Naive B cell (primary cell): ENCODE measurements at regions not wholly inside any gene's neighbourhood (a gene's known extent, or its start where the extent isn't known, plus 50 kb on each side); places are given as distances from the start of the nearest gene placed in this dataset.

Experiments
- ATAC-seq, 2 donors: fragments of 150-1000 bp; cut with Tn5 transposase; 2 replicates each; pipeline ENCODE4 v1.10.0; 2021; ENCODE audit warnings: low read depth in 2 of 2, mild to moderate bottlenecking in 2 of 2, moderate library complexity in 2 of 2
- DNase-seq: peaks from one replicate; pipeline ENCODE4 v3.0.0; 2022
- H3K27ac Mint-ChIP-seq, 6 donors: one replicate each; pipeline ENCODE4 v1.8.0; 2020 to 2022; ENCODE audit warnings: mild to moderate bottlenecking in 6 of 6, mixed read lengths in 6 of 6, moderate library complexity in 5 of 6, inconsistent platforms in 2 of 6
- H3K27me3 Mint-ChIP-seq, 3 donors: one replicate each; pipeline ENCODE4 v1.8.0; 2021 to 2022; ENCODE audit warnings: mixed read lengths in 3 of 3, mild to moderate bottlenecking in 1 of 3
- H3K36me3 Mint-ChIP-seq, 2 donors: one replicate each; pipeline ENCODE4 v1.8.0; 2020 to 2022; ENCODE audit warnings: mixed read lengths in 2 of 2, inconsistent platforms in 1 of 2, mild to moderate bottlenecking in 1 of 2
- H3K4me1 Mint-ChIP-seq, 3 donors: one replicate each; pipeline ENCODE4 v1.8.0; 2020 to 2022; ENCODE audit warnings: mixed read lengths in 3 of 3, inconsistent platforms in 1 of 3, mild to moderate bottlenecking in 1 of 3, moderate library complexity in 1 of 3
- H3K4me3 Mint-ChIP-seq, 8 donors: one replicate each; pipeline ENCODE4 v1.8.0; 2020 to 2022; ENCODE audit warnings: mild to moderate bottlenecking in 8 of 8, mixed read lengths in 8 of 8, moderate library complexity in 8 of 8, inconsistent platforms in 2 of 8
- H3K9me3 Mint-ChIP-seq, 7 donors: one replicate each; pipeline ENCODE4 v1.8.0; 2020 to 2022; ENCODE audit warnings: mixed read lengths in 7 of 7, mild to moderate bottlenecking in 5 of 7, inconsistent platforms in 2 of 7, moderate library complexity in 1 of 7

GRCh38 chr10:62614389-62615157 lies 189.9 kb upstream of the ADO start:
- Mint-ChIP-seq H3K27ac (no peak overlapping the region), H3K4me3 (no peak overlapping the region), H3K4me1 (peaks cover 12 to 29% (median 29%) of the 10 kb centered on the region in 3 donors), H3K27me3 (peaks cover 8 to 23% (median 22%) of the 10 kb centered on the region in 3 donors), H3K36me3 (no peaks in the 10 kb centered on the region), H3K9me3 (no peaks in the 10 kb centered on the region)
- no peak for ATAC-seq
- DNase-seq, result no peak

- H3K27me3 Mint-ChIP-seq, result peaks cover 8 to 18% (median 12%) of the 10 kb centered on the region in 3 donors
Observed at GRCh38 chr10:62616885-62617590, 187.5 kb upstream of the ADO start.

GRCh38 chr10:62617652-62618051 lies 186.9 kb upstream of the ADO start:
- no peaks in the 10 kb centered on the region for H3K9me3 Mint-ChIP-seq
- no peaks in the 10 kb centered on the region for H3K36me3 Mint-ChIP-seq
- ATAC-seq (no peak), DNase-seq (no peak)
- H3K27ac Mint-ChIP-seq, result no peak overlapping the region
- H3K4me3 Mint-ChIP-seq, result no peak overlapping the region
- H3K27me3 Mint-ChIP-seq, result peaks cover 6 to 13% (median 8%) of the 10 kb centered on the region in 3 donors
- H3K4me1 Mint-ChIP-seq, result peaks cover 16 to 32% (median 29%) of the 10 kb centered on the region in 3 donors

More at GRCh38 chr10:62616885-62617590, 187.5 kb upstream of the ADO start:
- no peak for DNase-seq
- peaks cover 16 to 32% (median 29%) of the 10 kb centered on the region in 3 donors for H3K4me1 Mint-ChIP-seq
- no peaks in the 10 kb centered on the region for H3K9me3 Mint-ChIP-seq
- ATAC-seq, result peak in 1 of 2 donors; percentile 36
- H3K27ac Mint-ChIP-seq, result peak overlapping the region in 2 of 6 donors; percentile 76 to 92
- no peaks in the 10 kb centered on the region for H3K36me3 Mint-ChIP-seq
- H3K4me3 Mint-ChIP-seq, result peak overlapping the region in 1 of 8 donors; percentile 43

- Mint-ChIP-seq H3K9me3 (no peaks in the 10 kb centered on the region), H3K36me3 (no peaks in the 10 kb centered on the region), H3K4me3 (no peak overlapping the region), H3K27me3 (peaks cover 6 to 13% (median 8%) of the 10 kb centered on the region in 3 donors), H3K27ac (peak overlapping the region in 1 of 6 donors; percentile 33), H3K4me1 (peaks cover 16 to 32% (median 29%) of the 10 kb centered on the region in 3 donors)
- ATAC-seq (no peak), DNase-seq (no peak)
Observed at GRCh38 chr10:62618054-62618453, 186.5 kb upstream of the ADO start.

GRCh38 chr10:62618576-62619412 lies 185.7 kb upstream of the ADO start:
- DNase-seq (no peak), ATAC-seq (peak; percentile 51 to 64)
- peak overlapping the region in 1 of 6 donors; percentile 54 for H3K27ac Mint-ChIP-seq
- no peaks in the 10 kb centered on the region for H3K9me3 Mint-ChIP-seq
- H3K4me3 Mint-ChIP-seq, result peak overlapping the region in 2 of 8 donors; percentile 36 to 42
- no peaks in the 10 kb centered on the region for H3K36me3 Mint-ChIP-seq
- peaks cover 6 to 8% (median 6%) of the 10 kb centered on the region in 3 donors for H3K27me3 Mint-ChIP-seq
- peaks cover 16 to 32% (median 29%) of the 10 kb centered on the region in 3 donors for H3K4me1 Mint-ChIP-seq

- H3K27ac Mint-ChIP-seq, result no peak overlapping the region
- H3K4me1 Mint-ChIP-seq, result peaks cover 13 to 32% (median 29%) of the 10 kb centered on the region in 3 donors
- H3K27me3 Mint-ChIP-seq, result peaks cover 1 to 3% (median 1%) of the 10 kb centered on the region in 3 donors
- no peaks in the 10 kb centered on the region for H3K9me3 Mint-ChIP-seq
- DNase-seq (no peak), ATAC-seq (no peak)
- H3K36me3 Mint-ChIP-seq, result no peaks in the 10 kb centered on the region
- peak overlapping the region in 1 of 8 donors; percentile 36 for H3K4me3 Mint-ChIP-seq
Observed at GRCh38 chr10:62619413-62619738, 185.1 kb upstream of the ADO start.

GRCh38 chr10:62620491-62620890 lies 184.0 kb upstream of the ADO start:
- no peaks in the 10 kb centered on the region for H3K9me3 Mint-ChIP-seq
- H3K4me1 Mint-ChIP-seq, result peaks cover 13 to 37% (median 30%) of the 10 kb centered on the region in 3 donors
- no peaks in the 10 kb centered on the region for H3K36me3 Mint-ChIP-seq
- ATAC-seq (peak; percentile 66 to 73), DNase-seq (no peak)
- H3K4me3 Mint-ChIP-seq, result no peak overlapping the region
- no peaks in the 10 kb centered on the region for H3K27me3 Mint-ChIP-seq
- H3K27ac Mint-ChIP-seq, result peak overlapping the region in 1 of 6 donors; percentile 2

GRCh38 chr10:62623223-62623622 lies 181.3 kb upstream of the ADO start:
- no peak for ATAC-seq
- H3K9me3 Mint-ChIP-seq, result no peaks in the 10 kb centered on the region
- peak overlapping the region in 1 of 6 donors; percentile 33 for H3K27ac Mint-ChIP-seq
- H3K27me3 Mint-ChIP-seq, result no peaks in the 10 kb centered on the region
- H3K4me1 Mint-ChIP-seq, result peaks cover 21 to 44% (median 41%) of the 10 kb centered on the region in 3 donors
- no peak for DNase-seq
- H3K4me3 Mint-ChIP-seq, result no peak overlapping the region
- H3K36me3 Mint-ChIP-seq, result no peaks in the 10 kb centered on the region

- Mint-ChIP-seq H3K27ac (no peak overlapping the region), H3K4me3 (no peak overlapping the region), H3K4me1 (peaks cover 13 to 28% (median 27%) of the 10 kb centered on the region in 3 donors), H3K36me3 (no peaks in the 10 kb centered on the region), H3K27me3 (no peaks in the 10 kb centered on the region), H3K9me3 (peaks cover 0 to under 1% (median 0%) of the 10 kb centered on the region in 7 donors)
- no peak for ATAC-seq
- DNase-seq, result no peak
Observed at GRCh38 chr10:62625484-62625883, 179.0 kb upstream of the ADO start.

GRCh38 chr10:62626079-62626478 lies 178.4 kb upstream of the ADO start:
- Mint-ChIP-seq H3K27ac (no peak overlapping the region), H3K27me3 (no peaks in the 10 kb centered on the region), H3K9me3 (peaks cover 0 to 4% (median 0%) of the 10 kb centered on the region in 7 donors), H3K36me3 (no peaks in the 10 kb centered on the region), H3K4me1 (peaks cover 13 to 22% (median 22%) of the 10 kb centered on the region in 3 donors), H3K4me3 (no peak overlapping the region)
- no peak for DNase-seq
- peak; percentile 48 to 60 for ATAC-seq

GRCh38 chr10:62626817-62627216 lies 177.7 kb upstream of the ADO start:
- H3K27me3 Mint-ChIP-seq, result no peaks in the 10 kb centered on the region
- ATAC-seq (no peak), DNase-seq (no peak)
- H3K4me3 Mint-ChIP-seq, result no peak overlapping the region
- H3K27ac Mint-ChIP-seq, result peak overlapping the region in 2 of 6 donors; percentile 68 to 70
- no peaks in the 10 kb centered on the region for H3K36me3 Mint-ChIP-seq
- peaks cover 0 to 4% (median 0%) of the 10 kb centered on the region in 7 donors for H3K9me3 Mint-ChIP-seq
- H3K4me1 Mint-ChIP-seq, result peaks cover 17 to 22% (median 22%) of the 10 kb centered on the region in 3 donors

- Mint-ChIP-seq H3K4me1 (peaks cover 22 to 32% (median 27%) of the 10 kb centered on the region in 3 donors), H3K27ac (no peak overlapping the region), H3K36me3 (no peaks in the 10 kb centered on the region), H3K27me3 (no peaks in the 10 kb centered on the region), H3K9me3 (peaks cover 0 to 4% (median 0%) of the 10 kb centered on the region in 7 donors), H3K4me3 (no peak overlapping the region)
- ATAC-seq (no peak), DNase-seq (no peak)
Observed at GRCh38 chr10:62627983-62628382, 176.5 kb upstream of the ADO start.

- H3K36me3 Mint-ChIP-seq, result no peaks in the 10 kb centered on the region
- H3K4me1 Mint-ChIP-seq, result peaks cover 15 to 38% (median 37%) of the 10 kb centered on the region in 3 donors
- H3K27ac Mint-ChIP-seq, result peak overlapping the region; percentile 59 to 99 (median 92)
- H3K9me3 Mint-ChIP-seq, result peaks cover 0 to 4% (median 0%) of the 10 kb centered on the region in 7 donors
- ATAC-seq (no peak), DNase-seq (no peak)
- H3K4me3 Mint-ChIP-seq, result peak overlapping the region in 6 of 8 donors; percentile 0 to 42 (median 22)
- H3K27me3 Mint-ChIP-seq, result no peaks in the 10 kb centered on the region
Observed at GRCh38 chr10:62631241-62631640, 173.3 kb upstream of the ADO start.
